B cell (primary cell): ENCODE measurements at regions not wholly inside any gene's neighbourhood (a gene's known extent, or its start where the extent isn't known, plus 50 kb on each side); places are given as distances from the start of the nearest gene placed in this dataset.
A peak's percentile ranks its signal among the peaks of the same experiment; 100 is the strongest.

ENCODE experiments used
- ATAC-seq: fragments of 200-7000 bp; cut with Tn5 transposase; one replicate; pipeline ENCODE4 v1.10.0; 2021; ENCODE audit warnings: low read depth, mild to moderate bottlenecking, moderate number of reproducible peaks, moderate library complexity
- CTCF ChIA-PET: fragments of 350-600 bp; sonication (Branson Sonifier 250); formaldehyde crosslinking; loops from one replicate; lab custom pipeline; 2021; ENCODE audit warnings: antibody characterized with exemption, inconsistent platforms; lab: Charles Lee
- POLR2A ChIA-PET: fragments of 350-600 bp; sonication (Branson Sonifier 250); formaldehyde crosslinking; loops from one replicate; lab custom pipeline; 2021; ENCODE audit warnings: antibody characterized with exemption; lab: Charles Lee
- DNase-seq: peaks from one replicate; pipeline ENCODE4 v3.0.0; 2013
- H2AFZ ChIP-seq: 2 replicates; pipeline ENCODE4 v1.6.1; 2012; ENCODE audit warnings: mild to moderate bottlenecking, low read depth, low read length; ENCODE audit not compliant: insufficient read depth, poor library complexity, severe bottlenecking
- H3K27ac ChIP-seq, 2 donors: 1 replicate in 1 of 2; 2 replicates in 1 of 2; pipeline ENCODE4 v1.5.1; 2012 to 2013; ENCODE audit warnings: low read length in 2 of 2, mild to moderate bottlenecking in 2 of 2, moderate library complexity in 1 of 2
- H3K27me3 ChIP-seq, 4 experiments: fragments of 200-600 bp in 1 of 4; sonication (generic) in 1 of 4; replicated peaks in 1 of 4; 1 replicate in 2 of 4; 2 replicates in 2 of 4; pipeline versions ENCODE4 v1.6.1 to v1.7.0; 2013 to 2016; ENCODE audit warnings: low read length in 3 of 4, mild to moderate bottlenecking in 2 of 4, mixed read lengths in 1 of 4, moderate library complexity in 1 of 4; ENCODE audit not compliant: insufficient read depth in 4 of 4, control insufficient read depth in 3 of 4; ENCODE audit errors: control extremely low read depth in 1 of 4
- H3K36me3 ChIP-seq, 2 experiments: replicated peaks in 1 of 2; 1 replicate in 1 of 2; 2 replicates in 1 of 2; pipeline versions ENCODE4 v1.6.1 to v1.7.1; 2013; ENCODE audit warnings: low read length in 1 of 2; ENCODE audit not compliant: insufficient read depth in 2 of 2, control insufficient read depth in 1 of 2; ENCODE audit errors: control extremely low read depth in 1 of 2, extremely low read depth in 1 of 2
- H3K4me1 ChIP-seq, 2 donors: fragments of 200-600 bp in 1 of 2; sonication (generic) in 1 of 2; 1 replicate in 1 of 2; 2 replicates in 1 of 2; pipeline versions ENCODE4 v1.5.1 to v1.6.1; 2013 to 2017; ENCODE audit warnings: low read length in 2 of 2; ENCODE audit not compliant: control insufficient read depth in 2 of 2, insufficient read depth in 2 of 2
- H3K4me2 ChIP-seq: replicated peaks from 2 replicates; pipeline ENCODE3; 2012; ENCODE audit warnings: mild to moderate bottlenecking, low read depth, low read length; ENCODE audit not compliant: poor library complexity, severe bottlenecking
- H3K4me3 ChIP-seq, 5 experiments: fragments of 200-600 bp in 1 of 5; sonication (generic) in 1 of 5; 1 replicate in 3 of 5; 2 replicates in 2 of 5; pipeline versions ENCODE4 v1.5.1 to v1.7.0; 2011 to 2016; ENCODE audit warnings: low read length in 4 of 5, mild to moderate bottlenecking in 4 of 5, low read depth in 2 of 5, control low read depth in 1 of 5, moderate library complexity in 1 of 5; ENCODE audit not compliant: insufficient read depth in 1 of 5; ENCODE audit errors: control extremely low read depth in 1 of 5, extremely low read depth in 1 of 5
- H3K79me2 ChIP-seq: fragments of 200-600 bp; sonication (generic); one replicate; pipeline ENCODE4 v1.6.0; 2016; ENCODE audit warnings: low read length; ENCODE audit not compliant: control insufficient read depth, insufficient read depth
- H3K9ac ChIP-seq: fragments of 200-600 bp; sonication (generic); 2 replicates; pipeline ENCODE4 v1.6.1; 2017; ENCODE audit warnings: mild to moderate bottlenecking, low read length, moderate library complexity
- H3K9me3 ChIP-seq, 3 donors: one replicate each; pipeline versions ENCODE4 v1.6.1 to v1.7.1; 2013; ENCODE audit warnings: low read length in 2 of 3; ENCODE audit not compliant: control insufficient read depth in 2 of 3, insufficient read depth in 1 of 3; ENCODE audit errors: control extremely low read depth in 1 of 3
- H4K20me1 ChIP-seq: 2 replicates; pipeline ENCODE4 v1.6.0; 2012; ENCODE audit warnings: mild to moderate bottlenecking, low read length; ENCODE audit not compliant: insufficient read depth, control insufficient read depth, poor library complexity, severe bottlenecking
- H3K27ac Mint-ChIP-seq: one replicate; pipeline ENCODE4 v1.8.0; 2021; ENCODE audit warnings: mixed read lengths
- H3K27me3 Mint-ChIP-seq: one replicate; pipeline ENCODE4 v1.8.0; 2021; ENCODE audit warnings: mixed read lengths
- H3K4me1 Mint-ChIP-seq: one replicate; pipeline ENCODE4 v1.8.0; 2021; ENCODE audit warnings: mixed read lengths
- H3K4me3 Mint-ChIP-seq: one replicate; pipeline ENCODE4 v1.8.0; 2021; ENCODE audit warnings: mixed read lengths
- H3K9me3 Mint-ChIP-seq: one replicate; pipeline ENCODE4 v1.8.0; 2022; ENCODE audit warnings: mixed read lengths; ENCODE audit not compliant: insufficient read depth
- CTCF ChIP-seq: fragments of 200-600 bp; IDR thresholded peaks from one replicate; pipeline ENCODE4 v1.8.0; 2022; ENCODE audit warnings: antibody characterized with exemption, mild to moderate bottlenecking
- EZH2 ChIP-seq: IDR thresholded peaks from 2 replicates; pipeline ENCODE4 v1.6.1; 2012; ENCODE audit warnings: borderline replicate concordance, low read depth, mild to moderate bottlenecking, moderate library complexity, low read length; ENCODE audit not compliant: insufficient read depth, poor library complexity, severe bottlenecking
- WGBS: methylation state at CpG from one replicate; pipeline ENCODE4 v1.1.5; 2013; ENCODE audit warnings: missing lambda C conversion rate; ENCODE audit not compliant: insufficient coverage; 5-methylcytosine and 5-hydroxymethylcytosine counted together
- intact Hi-C: fragments of 100-400 bp; cut with micrococcal nuclease; formaldehyde crosslinking; loops from one replicate; pipeline ENCODE4 v1.10.0; 2022

- Histone ChIP-seq H3K36me3 (no peaks in the 10 kb centered on the region), H3K4me1 (peaks cover 87 to 98% of the 10 kb centered on the region in 2 donors), H3K4me2 (no peak overlapping the region), H2AFZ (no peak overlapping the region), H4K20me1 (no peaks in the 10 kb centered on the region), H3K4me3 (no peak overlapping the region), H3K27ac (peak overlapping the region; percentile 87 to 89), H3K27me3 (peaks cover 0 to 2% (median 0%) of the 10 kb centered on the region in 4 experiments), H3K79me2 (no peaks in the 10 kb centered on the region), H3K9ac (no peak overlapping the region), H3K9me3 (peaks cover 0 to 13% (median 0%) of the 10 kb centered on the region in 3 donors)
- Mint-ChIP-seq H3K4me1 (peaks cover 91% of the 10 kb centered on the region), H3K9me3 (no peaks in the 10 kb centered on the region), H3K27ac (peak overlapping the region; percentile 83), H3K27me3 (no peaks in the 10 kb centered on the region), H3K4me3 (peak overlapping the region; percentile 9)
- ChIA-PET CTCF (interaction anchor here (0.5 to 15.3 kb wide), 16 partner anchors 13 to 356 kb away, joined by 3 to 650 read pairs (median 6); partner anchors contain the start of gene ZFP36L2), POLR2A (interaction anchor here (0.7 to 14.8 kb wide), 5 partner anchors 21 to 153 kb away, joined by 3 to 561 read pairs (median 4); partner anchors contain the start of gene ZFP36L2)
- TF ChIP-seq CTCF: no peak
- 99% methylated on average over 5 of the region's 5 CpGs for WGBS
- intact Hi-C loops: no loop called here
- ATAC-seq (no peak), DNase-seq (no peak)
Observed at GRCh38 chr2:43128559-43128955, 97.8 kb downstream of the ZFP36L2 start.

GRCh38 chr2:43127941-43128558 lies 98.4 kb downstream of the ZFP36L2 start:
- 93% methylated on average over 5 of the region's 8 CpGs for WGBS
- H3K4me1 ChIP-seq: peaks cover 82 to 93% of the 10 kb centered on the region in 2 donors
- peaks cover 0 to 13% (median 0%) of the 10 kb centered on the region in 3 donors for H3K9me3 ChIP-seq
- Mint-ChIP-seq H3K4me3 (peak overlapping the region; percentile 9), H3K4me1 (peaks cover 86% of the 10 kb centered on the region), H3K27me3 (no peaks in the 10 kb centered on the region), H3K27ac (peak overlapping the region; percentile 83), H3K9me3 (no peaks in the 10 kb centered on the region)
- no peak overlapping the region for H2AFZ ChIP-seq
- TF ChIP-seq CTCF (no peak), EZH2 (no peak)
- CTCF ChIA-PET: interaction anchor here (1.1 to 15.3 kb wide), 17 partner anchors 16 to 409 kb away, joined by 3 to 650 read pairs (median 8); partner anchors contain the start of gene ZFP36L2
- H4K20me1 ChIP-seq: no peaks in the 10 kb centered on the region
- H3K27me3 ChIP-seq: peaks cover 0 to 2% (median 0%) of the 10 kb centered on the region in 4 experiments
- no peaks in the 10 kb centered on the region for H3K79me2 ChIP-seq
- H3K27ac ChIP-seq: peak overlapping the region; percentile 11 to 17
- intact Hi-C loops: loop anchor here (1.0 kb wide), 1 partner anchor 356 kb away; no protein-coding TSS in a partner anchor
- POLR2A ChIA-PET: interaction anchor here (0.7 to 14.8 kb wide), 6 partner anchors 20 to 152 kb away, joined by 3 to 561 read pairs (median 4); partner anchors contain the start of gene ZFP36L2
- no peak for DNase-seq
- H3K4me3 ChIP-seq: no peak overlapping the region
- no peak for ATAC-seq
- H3K9ac ChIP-seq: no peak overlapping the region
- H3K4me2 ChIP-seq: peak overlapping the region; percentile 31
- no peaks in the 10 kb centered on the region for H3K36me3 ChIP-seq
